Activated T-helper 1 cell treated with anti-CD3 and anti-CD28 coated beads, Interleukin-12 subunit alpha, Interleukin-12 subunit beta, Interleukin-2, Interleukin-4 antibody, amounts not matched to agents 30 ng/mL and 10 ng/mL and 1 ng/mL, durations not matched to agents 14 hours and 24 hours and 36 hours (primary cell): ENCODE measurements at regions not wholly inside any gene's neighbourhood (a gene's known extent, or its start where the extent isn't known, plus 50 kb on each side); places are given as distances from the start of the nearest gene placed in this dataset.

Source experiments
- DNase-seq: peaks from one replicate; pipeline ENCODE4 v3.0.0; 2021; ENCODE audit warnings: low spot score
- H3K27ac Mint-ChIP-seq: one replicate; pipeline ENCODE4 v1.8.0; 2021; ENCODE audit warnings: mild to moderate bottlenecking, mixed read lengths
- H3K27me3 Mint-ChIP-seq: one replicate; pipeline ENCODE4 v1.8.0; 2022; ENCODE audit warnings: mild to moderate bottlenecking, moderate library complexity, mixed read lengths; ENCODE audit not compliant: insufficient read depth
- H3K36me3 Mint-ChIP-seq: one replicate; pipeline ENCODE4 v1.8.0; 2021; ENCODE audit warnings: low read depth, mixed read lengths
- H3K4me1 Mint-ChIP-seq: one replicate; pipeline ENCODE4 v1.8.0; 2021; ENCODE audit warnings: low read depth, mixed read lengths
- H3K4me3 Mint-ChIP-seq: one replicate; pipeline ENCODE4 v1.8.0; 2021; ENCODE audit warnings: mild to moderate bottlenecking, moderate library complexity, mixed read lengths
- H3K9me3 Mint-ChIP-seq: one replicate; pipeline ENCODE4 v1.8.0; 2021; ENCODE audit warnings: mixed read lengths
- intact Hi-C: fragments of 100-400 bp; cut with micrococcal nuclease; formaldehyde crosslinking; loops from one replicate; pipeline ENCODE4 v1.15.1; 2024

GRCh38 chr6:73923905-73924485 lies 228.0 kb downstream of the CD109 start:
- H3K27ac Mint-ChIP-seq = no peak overlapping the region
- intact Hi-C loops = no loop called here
- no peak for DNase-seq
- no peak overlapping the region for H3K4me3 Mint-ChIP-seq
- H3K9me3 Mint-ChIP-seq = peaks cover 5% of the 10 kb centered on the region
- H3K36me3 Mint-ChIP-seq = no peaks in the 10 kb centered on the region
- H3K4me1 Mint-ChIP-seq = no peaks in the 10 kb centered on the region
- no peaks in the 10 kb centered on the region for H3K27me3 Mint-ChIP-seq

DNA sequence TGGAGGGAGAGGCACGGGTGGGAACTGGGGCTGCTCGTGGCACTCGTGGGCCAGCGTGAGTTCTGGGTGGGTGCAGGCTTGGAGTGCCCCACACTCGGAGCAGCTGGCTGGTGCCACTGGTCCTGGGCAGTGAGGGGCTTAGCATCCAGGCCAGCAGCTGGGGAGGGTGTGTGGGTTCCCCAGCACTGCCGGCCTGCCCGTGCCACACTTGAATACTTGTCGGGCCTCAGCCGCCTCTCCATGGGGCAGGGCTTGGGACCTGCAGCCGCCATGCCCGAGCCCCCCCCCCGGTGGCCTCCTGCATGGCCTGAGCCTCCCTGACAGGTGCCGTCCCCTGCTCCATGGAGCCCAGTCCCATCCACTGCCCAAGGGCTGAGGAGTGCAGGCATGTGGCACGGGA lies 207.2 kb downstream of the CD109 start:
- Mint-ChIP-seq H3K9me3 (peaks cover 19% of the 10 kb centered on the region), H3K27ac (no peak overlapping the region), H3K4me3 (no peak overlapping the region), H3K4me1 (no peaks in the 10 kb centered on the region), H3K27me3 (no peaks in the 10 kb centered on the region), H3K36me3 (no peaks in the 10 kb centered on the region)
- intact Hi-C loops = no loop called here
- DNase-seq = no peak

DNA sequence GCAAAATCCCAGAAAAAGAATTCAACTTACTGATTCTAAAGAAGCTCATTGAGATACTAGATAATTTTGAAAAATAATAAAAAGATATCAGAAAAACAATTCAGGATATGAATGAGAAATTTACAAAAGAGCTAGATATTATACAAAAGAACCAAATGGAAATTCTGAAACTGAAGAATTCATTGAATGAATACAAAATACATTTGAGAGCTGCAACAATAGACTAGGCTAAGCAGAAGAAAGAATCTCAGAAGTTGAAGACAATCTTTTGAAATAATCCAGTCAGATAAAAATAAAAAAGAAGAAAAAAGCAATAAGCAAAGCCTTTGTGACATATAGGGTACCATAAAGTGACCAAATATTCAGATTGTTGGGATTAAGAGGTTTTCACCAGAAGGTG lies 206.0 kb downstream of the CD109 start:
- peaks cover 19% of the 10 kb centered on the region for H3K9me3 Mint-ChIP-seq
- H3K36me3 Mint-ChIP-seq = no peaks in the 10 kb centered on the region
- H3K4me1 Mint-ChIP-seq = no peaks in the 10 kb centered on the region
- no peak for DNase-seq
- H3K27me3 Mint-ChIP-seq = no peaks in the 10 kb centered on the region
- no peak overlapping the region for H3K4me3 Mint-ChIP-seq
- intact Hi-C loops = no loop called here
- H3K27ac Mint-ChIP-seq = no peak overlapping the region

GRCh38 chr6:73901311-73901710 lies 205.3 kb downstream of the CD109 start:
- H3K4me3 Mint-ChIP-seq = no peak overlapping the region
- no peaks in the 10 kb centered on the region for H3K27me3 Mint-ChIP-seq
- DNase-seq = no peak
- intact Hi-C loops = no loop called here
- H3K36me3 Mint-ChIP-seq = no peaks in the 10 kb centered on the region
- H3K4me1 Mint-ChIP-seq = no peaks in the 10 kb centered on the region
- peaks cover 19% of the 10 kb centered on the region for H3K9me3 Mint-ChIP-seq
- no peak overlapping the region for H3K27ac Mint-ChIP-seq

- Mint-ChIP-seq H3K9me3 (peaks cover 15% of the 10 kb centered on the region), H3K27me3 (no peaks in the 10 kb centered on the region), H3K27ac (no peak overlapping the region), H3K4me1 (no peaks in the 10 kb centered on the region), H3K4me3 (no peak overlapping the region), H3K36me3 (no peaks in the 10 kb centered on the region)
- DNase-seq = no peak
- intact Hi-C loops = no loop called here
These were observed 202.6 kb downstream of the CD109 start for GRCh38 chr6:73898599-73898998.

DNA sequence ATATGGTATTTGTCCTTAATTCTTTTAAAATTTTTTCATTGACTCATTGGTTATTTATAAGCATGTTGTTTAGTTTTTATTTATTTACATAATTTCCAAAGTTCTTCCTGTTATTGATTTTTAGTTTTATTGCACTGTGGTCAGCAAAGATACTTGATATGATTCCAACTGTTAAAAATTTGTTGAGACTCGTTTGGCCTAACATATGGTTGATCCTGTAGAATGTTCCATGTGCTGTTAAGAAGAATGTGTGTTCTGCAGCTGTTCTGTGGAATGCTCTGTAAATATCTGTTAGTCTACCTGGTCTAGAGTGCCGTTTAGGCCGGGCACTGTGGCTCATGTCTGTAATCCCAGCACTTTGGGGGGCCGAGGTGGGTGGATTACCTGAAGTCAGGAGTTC lies 197.7 kb downstream of the CD109 start:
- H3K4me1 Mint-ChIP-seq = no peaks in the 10 kb centered on the region
- H3K27me3 Mint-ChIP-seq = peaks cover 2% of the 10 kb centered on the region
- H3K4me3 Mint-ChIP-seq = no peak overlapping the region
- H3K36me3 Mint-ChIP-seq = no peaks in the 10 kb centered on the region
- no peak for DNase-seq
- no peaks in the 10 kb centered on the region for H3K9me3 Mint-ChIP-seq
- no peak overlapping the region for H3K27ac Mint-ChIP-seq
- intact Hi-C loops = loop anchor here (1.0 kb wide), 1 partner anchor 12 kb away; no protein-coding TSS in a partner anchor

DNA sequence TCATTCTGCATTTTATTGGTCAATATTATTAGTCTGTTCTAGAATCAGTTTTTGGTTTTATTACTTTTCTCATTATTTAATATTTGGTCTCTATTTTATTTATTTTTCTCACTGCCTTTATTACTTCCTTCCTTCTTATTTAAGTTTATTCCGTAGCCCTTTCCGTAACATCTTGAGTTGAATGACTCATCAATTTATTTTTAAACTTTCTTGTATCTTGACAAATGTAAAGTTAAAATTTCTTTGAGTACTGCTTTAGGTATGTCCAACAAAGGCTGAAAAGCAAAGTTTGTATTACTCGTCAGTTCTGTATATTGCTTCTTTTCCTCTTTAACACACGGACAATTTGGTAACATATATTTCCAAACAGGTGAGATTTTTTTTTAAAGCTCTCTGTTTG lies 192.0 kb downstream of the CD109 start:
- Mint-ChIP-seq H3K4me1 (peaks cover 7% of the 10 kb centered on the region), H3K4me3 (no peak overlapping the region), H3K36me3 (no peaks in the 10 kb centered on the region), H3K27me3 (peaks cover 2% of the 10 kb centered on the region), H3K9me3 (no peaks in the 10 kb centered on the region), H3K27ac (no peak overlapping the region)
- no peak for DNase-seq
- intact Hi-C loops = no loop called here

- no peaks in the 10 kb centered on the region for H3K9me3 Mint-ChIP-seq
- peaks cover 4% of the 10 kb centered on the region for H3K27me3 Mint-ChIP-seq
- peaks cover 7% of the 10 kb centered on the region for H3K4me1 Mint-ChIP-seq
- intact Hi-C loops = no loop called here
- H3K27ac Mint-ChIP-seq = no peak overlapping the region
- DNase-seq = no peak
- no peak overlapping the region for H3K4me3 Mint-ChIP-seq
- no peaks in the 10 kb centered on the region for H3K36me3 Mint-ChIP-seq
These were observed 189.4 kb downstream of the CD109 start for GRCh38 chr6:73885393-73885792.

- no peak overlapping the region for H3K4me3 Mint-ChIP-seq
- H3K9me3 Mint-ChIP-seq = no peaks in the 10 kb centered on the region
- no peak for DNase-seq
- H3K27me3 Mint-ChIP-seq = peaks cover 2% of the 10 kb centered on the region
- intact Hi-C loops = no loop called here
- H3K36me3 Mint-ChIP-seq = no peaks in the 10 kb centered on the region
- no peak overlapping the region for H3K27ac Mint-ChIP-seq
- H3K4me1 Mint-ChIP-seq = peaks cover 7% of the 10 kb centered on the region
These were observed 188.5 kb downstream of the CD109 start for GRCh38 chr6:73884540-73884939.

- Mint-ChIP-seq H3K4me1 (no peaks in the 10 kb centered on the region), H3K27me3 (peaks cover 2% of the 10 kb centered on the region), H3K4me3 (no peak overlapping the region), H3K27ac (no peak overlapping the region), H3K9me3 (no peaks in the 10 kb centered on the region), H3K36me3 (no peaks in the 10 kb centered on the region)
- intact Hi-C loops = no loop called here
- DNase-seq = no peak
These were observed 183.7 kb downstream of the CD109 start for GRCh38 chr6:73879501-73880293.

DNA sequence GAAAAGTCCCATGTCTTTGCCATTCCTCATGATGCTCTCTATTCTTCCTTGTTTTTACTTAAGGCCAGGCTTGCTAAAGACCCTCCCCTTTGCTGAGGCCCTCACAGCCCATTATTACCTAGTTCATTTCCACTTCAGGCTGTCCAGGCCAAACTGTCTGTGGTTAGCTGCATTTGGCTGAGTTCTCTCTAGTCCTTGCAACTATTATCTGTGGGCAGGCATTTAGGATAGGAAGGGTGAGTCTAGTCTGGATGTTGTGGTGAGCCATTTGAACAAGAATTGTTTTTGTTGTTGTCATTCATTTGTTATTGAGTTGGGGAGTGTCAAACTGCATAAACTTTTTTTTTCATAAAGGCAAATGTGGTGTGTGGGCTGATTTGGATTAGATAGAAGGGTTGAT lies 182.4 kb downstream of the CD109 start:
- DNase-seq = no peak
- Mint-ChIP-seq H3K4me1 (no peaks in the 10 kb centered on the region), H3K4me3 (no peak overlapping the region), H3K27me3 (peaks cover 2% of the 10 kb centered on the region), H3K27ac (no peak overlapping the region), H3K9me3 (no peaks in the 10 kb centered on the region), H3K36me3 (no peaks in the 10 kb centered on the region)
- intact Hi-C loops = no loop called here
